ENCODE measurements at regions not wholly inside any gene's neighbourhood (a gene's known extent, or its start where the extent isn't known, plus 50 kb on each side); places are given as distances from the start of the nearest gene placed in this dataset.

DNA sequence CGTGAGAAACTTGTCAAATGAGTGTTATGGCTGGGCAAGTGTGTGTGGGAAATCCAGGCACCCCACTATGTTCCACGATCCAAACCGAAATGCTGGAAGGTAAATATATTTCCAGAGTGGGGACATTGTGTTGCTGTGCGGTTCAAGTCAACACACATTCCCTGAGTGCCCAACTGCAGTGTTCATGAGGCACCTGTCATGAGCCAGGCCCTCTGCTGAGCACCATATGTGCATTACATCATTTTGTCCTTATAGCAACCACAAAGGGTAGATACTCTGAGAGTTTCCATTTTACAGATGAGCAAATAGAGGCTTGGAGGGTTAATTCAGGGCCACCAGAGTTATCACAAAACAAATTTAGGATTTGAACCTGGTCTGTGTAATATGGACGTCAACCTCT, 59.9 kb upstream of the SOD1 start:
- Histone ChIP-seq H3K27me3 (replicated peaks in 1 of 4; ENCODE audit: control insufficient read depth in 3 of 4, extremely low read depth in 1 of 4, insufficient read depth in 3 of 4, low read length in 3 of 4) (no peaks in the 10 kb centered on the region), H3K56ac (replicated peaks; ENCODE audit: insufficient read length, low read depth, low read length) (no peak overlapping the region), H3K79me1 (ENCODE audit: low read depth, low read length) (no peaks in the 10 kb centered on the region), H2BK5ac (ENCODE audit: low read depth, low read length) (no peak overlapping the region), H3K23ac (ENCODE audit: insufficient read length) (no peak overlapping the region), H3K79me2 (ENCODE audit: control insufficient read depth in 1 of 2, insufficient read depth in 2 of 2, low read length in 2 of 2) (no peaks in the 10 kb centered on the region), H4K8ac (ENCODE audit: extremely low read depth, insufficient read depth, low read length) (no peak overlapping the region), H3K4me2 (ENCODE audit: insufficient read depth in 1 of 2, low read depth in 2 of 2, low read length in 2 of 2) (no peak overlapping the region), H2AK5ac (ENCODE audit: low read depth, low read length) (no peak overlapping the region), H4K91ac (replicated peaks; ENCODE audit: insufficient read length, low read length) (no peak overlapping the region), H2AFZ (ENCODE audit: low read length) (no peak overlapping the region), H3K9ac (replicated peaks in 1 of 4; ENCODE audit: extremely low read depth in 1 of 4, low read depth in 3 of 4, low read length in 3 of 4) (no peak overlapping the region), H2BK120ac (replicated peaks; ENCODE audit: low read depth, low read length) (no peak overlapping the region), H3K36me3 (ENCODE audit: control insufficient read depth in 2 of 4, insufficient read depth in 4 of 4, low read length in 3 of 4) (no peaks in the 10 kb centered on the region), H3K14ac (ENCODE audit: insufficient read length) (no peak overlapping the region), H2BK20ac (ENCODE audit: low read length) (no peak overlapping the region), H2BK12ac (ENCODE audit: low read depth, low read length) (no peak overlapping the region), H3K27ac (ENCODE audit: low read depth, low read length) (no peak overlapping the region), H3K4me1 (replicated peaks in 1 of 4; ENCODE audit: control insufficient read depth in 3 of 4, insufficient read depth in 4 of 4, low read length in 3 of 4) (no peaks in the 10 kb centered on the region; a peak in 2 of 7 replicates), H4K5ac (ENCODE audit: insufficient read length, low read depth, low read length) (no peak overlapping the region), H4K20me1 (replicated peaks in 1 of 2; ENCODE audit: control insufficient read depth in 1 of 2, insufficient read depth in 2 of 2, low read length in 2 of 2) (no peaks in the 10 kb centered on the region), H3K4me3 (ENCODE audit: extremely low read depth in 1 of 4, insufficient read depth in 2 of 4, low read depth in 3 of 4, low read length in 4 of 4) (no peak overlapping the region), H3K4ac (replicated peaks; ENCODE audit: insufficient read length, low read depth, low read length) (no peak overlapping the region), H3K18ac (ENCODE audit: extremely low read depth, low read length) (no peak overlapping the region), H3K9me3 (ENCODE audit: insufficient read depth in 2 of 2, low read depth in 1 of 2, low read length in 1 of 2) (peaks cover 0 to 4% of the 10 kb centered on the region in 2 experiments; a peak in 1 of 4 replicates), H2BK15ac (ENCODE audit: low read length) (no peak overlapping the region), H3K23me2 (ENCODE audit: low read depth, low read length) (no peaks in the 10 kb centered on the region)
- ChIA-PET POLR2A (ENCODE audit: partially characterized antibody) (interaction anchor here (0.6 to 1.3 kb wide), 3 partner anchors 66 to 169 kb away, joined by 3 to 4 read pairs (median 4); no protein-coding TSS in a partner anchor), CTCF (ENCODE audit: partially characterized antibody) (interaction anchor here (0.9 to 4.5 kb wide), 6 partner anchors 18 to 501 kb away, joined by 3 to 24 read pairs (median 3); no protein-coding TSS in a partner anchor)
- DNase-seq (ENCODE audit: low read depth in 1 of 2, low spot score in 2 of 2) = no peak
- no peak for FAIRE-seq
- no peak for TF ChIP-seq POLR2A (IDR thresholded peaks at IDR 0.05; ENCODE audit: control extremely low read depth in 1 of 2, low read depth in 2 of 2, low read length in 2 of 2)
- TF ChIP-seq SUZ12 (IDR thresholded peaks at IDR 0.05; ENCODE audit: low read length) = no peak
- TF ChIP-seq CTBP2 (IDR thresholded peaks at IDR 0.05; ENCODE audit: borderline replicate concordance, insufficient read depth, insufficient read length, low read length) = no peak
- no peak for TF ChIP-seq RAD21 (IDR thresholded peaks at IDR 0.05 in 1 of 2, conservative IDR thresholded peaks at IDR 0.05 in 1 of 2; ENCODE audit: low read depth in 2 of 2, low read length in 2 of 2)
- TF ChIP-seq SP4 (IDR thresholded peaks at IDR 0.05; ENCODE audit: low read length) = no peak
- TF ChIP-seq CEBPB (IDR thresholded peaks at IDR 0.05; ENCODE audit: low read depth, low read length) = no peak
- WGBS, 2 experiments (ENCODE audit: extremely low coverage in 1 of 2, insufficient coverage in 1 of 2, insufficient read length in 1 of 2, insufficient replicate concordance in 2 of 2, low coverage in 1 of 2, low lambda C conversion rate in 2 of 2, missing lambda C conversion rate in 1 of 2) = 92% methylated on average over 5 of the region's 5 CpGs; no CpG with 5 or more reads in 1 of the 2 experiments
